ENCODE measurements at regions not wholly inside any gene's neighbourhood (a gene's known extent, or its start where the extent isn't known, plus 50 kb on each side); places are given as distances from the start of the nearest gene placed in this dataset.

DNA sequence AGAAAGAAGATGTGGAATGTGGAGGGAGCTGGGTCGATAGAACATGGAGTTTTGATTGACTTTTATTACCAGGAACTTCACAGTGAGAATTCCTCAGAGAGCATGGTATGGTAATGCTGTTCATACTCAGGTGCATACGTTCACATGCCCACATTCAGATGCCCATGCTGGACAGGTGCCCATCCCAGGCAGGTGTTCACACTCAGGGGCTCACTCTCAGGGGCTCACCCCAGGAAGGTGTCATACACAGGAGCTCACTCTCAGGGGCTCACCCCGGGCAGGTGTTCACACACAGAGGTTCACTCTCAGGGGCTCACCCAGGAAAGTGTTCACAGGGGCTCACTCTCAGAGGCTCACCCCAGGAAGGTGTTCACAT, 360.0 kb upstream of the SFSWAP start:
- Mint-ChIP-seq H3K36me3 (ENCODE audit: low read depth) (no peaks in the 10 kb centered on the region), H3K4me1 (ENCODE audit: low read depth) (no peaks in the 10 kb centered on the region), H3K9me3 (peaks cover 7% of the 10 kb centered on the region), H3K27me3 (peaks cover 8% of the 10 kb centered on the region), H3K27ac (no peak overlapping the region), H3K4me3 (no peak overlapping the region)
- intact Hi-C loops (cut with micrococcal nuclease) = no loop called here

- intact Hi-C loops (cut with micrococcal nuclease) = no loop called here
- H3K27me3 Mint-ChIP-seq = peaks cover 8% of the 10 kb centered on the region
- H3K4me1 Mint-ChIP-seq (ENCODE audit: low read depth) = no peaks in the 10 kb centered on the region
- no peak overlapping the region for H3K27ac Mint-ChIP-seq
- peaks cover 7% of the 10 kb centered on the region for H3K9me3 Mint-ChIP-seq
- H3K4me3 Mint-ChIP-seq = no peak overlapping the region
- H3K36me3 Mint-ChIP-seq (ENCODE audit: low read depth) = no peaks in the 10 kb centered on the region
Observed at GRCh38 chr12:131351319-131352028, 359.4 kb upstream of the SFSWAP start.

DNA sequence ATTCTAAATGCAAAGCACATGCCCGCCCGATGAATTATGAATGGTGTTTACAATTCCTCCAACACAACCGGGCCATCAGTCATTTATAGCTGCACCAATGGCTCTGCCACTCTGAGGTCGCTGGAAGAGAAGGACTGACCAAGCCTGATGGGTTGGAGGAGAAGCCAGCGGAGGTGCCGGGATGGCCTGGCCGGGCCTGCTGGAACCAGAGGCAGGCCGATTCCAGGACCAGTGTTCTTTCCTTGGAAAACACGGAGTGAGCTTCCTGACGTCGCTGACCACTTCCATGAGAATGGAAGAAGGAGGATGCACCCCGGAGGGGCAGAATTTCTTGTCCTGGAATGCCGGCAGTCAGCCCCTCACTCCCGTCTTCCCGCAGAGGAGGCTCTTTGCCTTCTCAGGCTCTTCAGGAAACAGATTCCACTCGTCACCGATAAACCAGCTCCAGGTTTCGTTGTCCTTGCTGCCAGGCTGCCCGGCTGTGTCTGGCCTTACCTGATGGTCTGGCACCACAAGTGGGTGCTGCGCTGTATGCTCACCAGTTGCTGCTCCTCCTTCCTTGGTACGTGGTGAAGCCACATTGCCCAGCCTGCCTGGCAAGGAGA, 358.5 kb upstream of the SFSWAP start:
- Mint-ChIP-seq H3K4me3 (no peak overlapping the region), H3K27me3 (peaks cover 8% of the 10 kb centered on the region), H3K27ac (no peak overlapping the region), H3K4me1 (ENCODE audit: low read depth) (no peaks in the 10 kb centered on the region), H3K36me3 (ENCODE audit: low read depth) (no peaks in the 10 kb centered on the region), H3K9me3 (peaks cover 7% of the 10 kb centered on the region)
- intact Hi-C loops (cut with micrococcal nuclease) = no loop called here

- Mint-ChIP-seq H3K36me3 (ENCODE audit: low read depth) (no peaks in the 10 kb centered on the region), H3K4me1 (ENCODE audit: low read depth) (no peaks in the 10 kb centered on the region), H3K27me3 (peaks cover 5% of the 10 kb centered on the region), H3K4me3 (no peak overlapping the region), H3K9me3 (peaks cover 7% of the 10 kb centered on the region), H3K27ac (no peak overlapping the region)
- intact Hi-C loops (cut with micrococcal nuclease) = no loop called here
Observed at GRCh38 chr12:131353376-131353775, 357.5 kb upstream of the SFSWAP start.

DNA sequence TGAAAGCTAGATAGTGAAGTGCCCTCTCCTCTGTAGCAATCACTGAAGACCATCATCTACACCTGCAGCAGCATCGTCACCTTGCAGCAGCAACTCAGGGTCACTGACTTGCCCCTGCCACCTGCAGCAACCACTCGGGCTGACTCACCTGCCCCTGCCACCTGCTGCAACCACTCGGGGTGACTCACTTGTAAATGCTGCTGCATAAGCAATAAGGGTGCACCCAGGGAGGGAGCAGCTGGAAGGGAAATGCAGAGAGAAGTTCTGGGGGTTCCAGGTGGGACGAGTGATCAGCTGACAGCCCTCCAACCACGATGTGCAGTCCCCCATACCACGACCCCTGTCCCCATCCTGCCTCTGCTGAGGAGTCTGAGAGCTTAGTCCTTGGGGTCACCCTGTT, 357.1 kb upstream of the SFSWAP start:
- H3K27me3 Mint-ChIP-seq = peaks cover 7% of the 10 kb centered on the region
- intact Hi-C loops (cut with micrococcal nuclease) = no loop called here
- H3K4me1 Mint-ChIP-seq (ENCODE audit: low read depth) = no peaks in the 10 kb centered on the region
- no peak overlapping the region for H3K27ac Mint-ChIP-seq
- H3K9me3 Mint-ChIP-seq = peaks cover 7% of the 10 kb centered on the region
- H3K36me3 Mint-ChIP-seq (ENCODE audit: low read depth) = no peaks in the 10 kb centered on the region
- no peak overlapping the region for H3K4me3 Mint-ChIP-seq

DNA sequence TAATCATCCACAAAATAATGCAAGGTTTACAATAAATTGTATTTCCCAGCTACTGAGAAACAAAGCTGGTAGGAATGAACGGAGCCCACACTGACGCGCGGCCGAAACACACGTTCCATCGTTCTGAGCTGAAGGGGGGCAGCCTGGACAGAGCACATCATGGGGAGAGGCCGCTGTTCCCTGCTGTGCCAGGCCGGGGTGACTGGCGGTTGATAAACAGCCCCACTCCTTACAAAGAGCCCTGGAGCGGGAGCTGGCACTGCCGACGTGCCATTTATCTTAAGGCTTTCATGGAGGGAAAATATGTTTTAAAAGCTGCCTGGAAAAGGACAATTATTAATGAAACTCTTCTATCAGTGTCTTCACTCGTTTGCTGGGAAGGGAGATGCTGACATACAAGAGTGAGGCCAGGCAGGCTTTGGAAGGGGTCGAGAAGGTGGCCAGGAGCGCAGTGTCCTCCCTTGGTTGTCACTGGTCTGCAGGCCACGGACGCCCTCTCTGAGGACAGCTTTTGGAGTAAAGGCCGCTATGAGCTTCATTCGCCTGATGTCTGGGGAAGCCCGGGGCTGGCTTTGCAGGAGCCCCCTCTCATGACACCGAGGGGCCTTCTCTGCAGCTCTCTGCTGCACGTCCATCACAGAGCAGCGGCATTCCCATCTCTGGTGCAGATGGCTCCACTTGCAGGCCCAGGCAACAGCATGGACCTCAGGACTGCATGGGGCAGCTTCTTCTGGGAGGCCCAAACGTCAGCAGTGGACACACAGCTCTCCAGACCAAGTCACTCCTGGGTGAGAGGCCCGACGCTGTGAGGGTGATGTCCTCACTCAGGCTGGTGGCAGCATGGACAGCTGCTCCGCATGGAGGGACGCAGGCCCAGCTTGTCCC, 355.3 kb upstream of the SFSWAP start:
- intact Hi-C loops (cut with micrococcal nuclease) = no loop called here
- Mint-ChIP-seq H3K9me3 (peaks cover 7% of the 10 kb centered on the region), H3K4me3 (no peak overlapping the region), H3K4me1 (ENCODE audit: low read depth) (no peaks in the 10 kb centered on the region), H3K27ac (no peak overlapping the region), H3K27me3 (peaks cover 3% of the 10 kb centered on the region), H3K36me3 (ENCODE audit: low read depth) (no peaks in the 10 kb centered on the region)

- H3K4me1 Mint-ChIP-seq (ENCODE audit: low read depth) = no peaks in the 10 kb centered on the region
- no peaks in the 10 kb centered on the region for H3K36me3 Mint-ChIP-seq (ENCODE audit: low read depth)
- H3K9me3 Mint-ChIP-seq = peaks cover 3% of the 10 kb centered on the region
- H3K27ac Mint-ChIP-seq = no peak overlapping the region
- H3K27me3 Mint-ChIP-seq = peaks cover 3% of the 10 kb centered on the region
- no peak overlapping the region for H3K4me3 Mint-ChIP-seq
- intact Hi-C loops (cut with micrococcal nuclease) = no loop called here
Observed at GRCh38 chr12:131356485-131357184, 354.3 kb upstream of the SFSWAP start.

DNA sequence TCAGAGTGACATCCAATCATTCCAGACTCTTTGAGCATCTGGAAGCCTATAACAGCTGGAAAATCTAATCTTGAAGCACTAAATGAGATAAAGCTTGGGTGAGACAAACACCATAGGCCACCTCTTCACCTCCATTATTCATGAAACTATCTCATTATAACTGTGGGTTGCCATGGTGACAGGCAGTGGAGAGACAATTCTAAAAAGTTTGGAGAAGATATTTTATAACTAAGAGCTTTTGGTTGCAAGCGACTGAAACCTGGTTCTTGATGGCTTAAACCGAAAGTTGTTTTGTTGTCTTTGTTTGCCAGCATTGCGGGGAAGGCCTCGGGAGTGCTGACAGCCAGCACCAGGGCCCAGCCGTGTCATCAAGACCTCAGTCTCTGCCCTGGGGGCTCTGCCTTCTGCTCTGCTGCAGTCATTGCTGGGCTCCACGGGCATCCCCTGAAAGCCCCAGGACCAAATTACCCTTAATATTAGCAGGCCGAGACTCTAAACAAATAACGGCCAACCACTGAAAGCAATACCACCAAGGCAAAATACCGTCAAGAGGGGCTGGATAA, 353.6 kb upstream of the SFSWAP start:
- intact Hi-C loops (cut with micrococcal nuclease) = no loop called here
- no peaks in the 10 kb centered on the region for H3K4me1 Mint-ChIP-seq (ENCODE audit: low read depth)
- H3K9me3 Mint-ChIP-seq = no peaks in the 10 kb centered on the region
- H3K27me3 Mint-ChIP-seq = peaks cover 3% of the 10 kb centered on the region
- H3K27ac Mint-ChIP-seq = no peak overlapping the region
- no peak overlapping the region for H3K4me3 Mint-ChIP-seq
- H3K36me3 Mint-ChIP-seq (ENCODE audit: low read depth) = no peaks in the 10 kb centered on the region

GRCh38 chr12:131357920-131358319, 353.0 kb upstream of the SFSWAP start:
- Mint-ChIP-seq H3K4me1 (ENCODE audit: low read depth) (no peaks in the 10 kb centered on the region), H3K27me3 (peaks cover 4% of the 10 kb centered on the region), H3K27ac (no peak overlapping the region), H3K9me3 (no peaks in the 10 kb centered on the region), H3K36me3 (ENCODE audit: low read depth) (no peaks in the 10 kb centered on the region), H3K4me3 (no peak overlapping the region)
- intact Hi-C loops (cut with micrococcal nuclease) = no loop called here

- Mint-ChIP-seq H3K36me3 (ENCODE audit: low read depth) (no peaks in the 10 kb centered on the region), H3K4me1 (ENCODE audit: low read depth) (no peaks in the 10 kb centered on the region), H3K27ac (no peak overlapping the region), H3K27me3 (peaks cover 5% of the 10 kb centered on the region), H3K9me3 (no peaks in the 10 kb centered on the region), H3K4me3 (no peak overlapping the region)
- intact Hi-C loops (cut with micrococcal nuclease) = no loop called here
Observed at GRCh38 chr12:131362291-131363211, 348.3 kb upstream of the SFSWAP start.

DNA sequence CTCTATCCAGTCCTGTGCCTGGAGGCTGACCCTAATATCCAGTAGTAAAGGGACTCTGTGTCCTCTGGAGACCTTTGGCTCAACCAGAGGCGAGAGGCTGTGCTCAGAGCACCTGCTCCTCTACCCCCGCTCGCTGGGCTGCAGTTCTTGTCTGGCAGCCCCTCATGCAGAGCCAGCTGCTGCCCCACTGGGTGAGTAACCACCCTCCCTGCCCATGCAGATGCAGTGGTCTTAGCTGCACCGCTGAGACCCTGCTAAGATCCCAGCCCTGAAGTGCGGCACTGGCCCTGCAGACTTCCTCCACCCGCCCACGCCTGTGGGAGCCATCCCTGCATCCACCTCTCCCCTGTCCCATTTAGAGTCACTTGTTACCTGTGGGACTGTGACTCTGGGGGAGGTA, 347.5 kb upstream of the SFSWAP start:
- no peaks in the 10 kb centered on the region for H3K4me1 Mint-ChIP-seq (ENCODE audit: low read depth)
- H3K27ac Mint-ChIP-seq = no peak overlapping the region

DNA sequence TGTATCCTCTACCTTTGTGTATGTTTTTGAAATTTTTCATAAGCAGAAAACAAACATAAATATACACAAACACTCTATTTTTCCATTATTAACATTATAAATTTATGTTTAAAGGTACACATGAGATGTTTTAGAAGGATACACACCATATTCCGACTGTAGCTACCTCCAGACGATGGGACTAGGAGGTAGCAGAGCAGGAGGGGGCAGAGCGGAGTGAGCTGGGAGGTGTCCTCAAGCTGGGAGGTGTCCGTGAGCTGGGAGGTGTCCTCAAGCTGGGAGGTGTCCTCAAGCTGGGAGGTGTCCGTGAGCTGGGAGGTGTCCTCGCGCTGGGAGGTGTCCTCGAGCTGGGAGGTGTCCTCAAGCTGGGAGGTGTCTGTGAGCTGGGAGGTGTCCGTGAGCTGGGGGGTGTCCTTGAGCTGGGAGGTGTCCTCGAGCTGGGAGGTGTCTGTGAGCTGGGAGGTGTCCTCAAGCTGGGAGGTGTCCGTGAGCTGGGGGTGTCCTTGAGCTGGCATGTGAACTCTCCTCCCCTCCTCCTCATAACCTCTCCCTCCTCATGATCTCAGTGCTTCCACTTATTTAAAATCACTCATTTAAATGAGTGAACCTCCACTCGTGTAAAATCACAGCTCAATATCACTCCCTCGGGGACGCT, 346.9 kb upstream of the SFSWAP start:
- Mint-ChIP-seq H3K4me3 (no peak overlapping the region), H3K27me3 (peaks cover 2% of the 10 kb centered on the region), H3K36me3 (ENCODE audit: low read depth) (no peaks in the 10 kb centered on the region), H3K4me1 (ENCODE audit: low read depth) (no peaks in the 10 kb centered on the region), H3K27ac (no peak overlapping the region), H3K9me3 (no peaks in the 10 kb centered on the region)
- intact Hi-C loops (cut with micrococcal nuclease) = no loop called here

More for the DNA sequence above, 347.5 kb upstream of the SFSWAP start:
- Mint-ChIP-seq H3K36me3 (ENCODE audit: low read depth) (no peaks in the 10 kb centered on the region), H3K4me3 (no peak overlapping the region), H3K27me3 (peaks cover 5% of the 10 kb centered on the region), H3K9me3 (no peaks in the 10 kb centered on the region)
- intact Hi-C loops (cut with micrococcal nuclease) = no loop called here

Data from dendritic cell treated with granulocyte-macrophage colony-stimulating factor and Interleukin-4, amounts not matched to agents 40 ng/mL and 50 ng/mL, for 4 days (primary cell).